SU-DHL-6 (cell line): ENCODE measurements at regions not wholly inside any gene's neighbourhood (a gene's known extent, or its start where the extent isn't known, plus 50 kb on each side); places are given as distances from the start of the nearest gene placed in this dataset.

Source experiments
- H2AFZ ChIP-seq: fragments of 200-600 bp; sonication (generic); 2 replicates; pipeline ENCODE4 v1.6.1; 2014; ENCODE audit warnings: low read depth, mild to moderate bottlenecking, moderate library complexity, mixed read lengths, antibody characterized with exemption, low read length; ENCODE audit not compliant: severe bottlenecking
- H3F3A ChIP-seq: fragments of 200-600 bp; shearing (Covaris generic); 2 replicates; pipeline ENCODE4 v1.6.0; 2016; ENCODE audit warnings: antibody characterized with exemption, mild to moderate bottlenecking; ENCODE audit not compliant: insufficient read depth
- H3K27ac ChIP-seq: fragments of 200-600 bp; sonication (generic); 2 replicates; pipeline ENCODE4 v1.5.1; 2016; ENCODE audit warnings: low read depth, mild to moderate bottlenecking, low read length, moderate library complexity, mixed read lengths
- H3K27me3 ChIP-seq: fragments of 200-600 bp; sonication (generic), shearing (Covaris generic); 2 replicates; pipeline ENCODE4 v1.6.0; 2014; ENCODE audit warnings: mild to moderate bottlenecking, low read length
- H3K36me3 ChIP-seq: fragments of 200-600 bp; sonication (generic); 2 replicates; pipeline ENCODE4 v1.6.1; 2014; ENCODE audit warnings: mild to moderate bottlenecking, low read length, mixed read lengths
- H3K4me2 ChIP-seq: fragments of 300-600, 200-600 bp; shearing (Covaris generic), sonication (generic); 2 replicates; pipeline ENCODE4 v1.6.0; 2014; ENCODE audit warnings: low read length, low read depth, mild to moderate bottlenecking; ENCODE audit not compliant: poor library complexity, severe bottlenecking
- H3K4me3 ChIP-seq: fragments of 200-600 bp; sonication (generic); 2 replicates; pipeline ENCODE4 v1.5.1; 2014; ENCODE audit warnings: antibody characterized with exemption, low read length, mild to moderate bottlenecking, mixed read lengths; ENCODE audit not compliant: insufficient read depth, poor library complexity, severe bottlenecking
- H3K79me2 ChIP-seq: fragments of 200-600 bp; sonication (generic); 2 replicates; pipeline ENCODE4 v1.6.1; 2014; ENCODE audit warnings: mild to moderate bottlenecking, low read length, moderate library complexity; ENCODE audit not compliant: insufficient read depth
- H3K9ac ChIP-seq: fragments of 200-600 bp; sonication (generic); 2 replicates; pipeline ENCODE4 v1.7.0; 2014; ENCODE audit warnings: mild to moderate bottlenecking, low read length
- H3K9me2 ChIP-seq: fragments of 200-600 bp; sonication (generic); replicated peaks from 2 replicates; pipeline ENCODE4 v1.6.1; 2014; ENCODE audit warnings: low read length; ENCODE audit not compliant: insufficient read depth
- H3K9me3 ChIP-seq: fragments of 200-600 bp; sonication (generic); 2 replicates; pipeline ENCODE4 v1.6.1; 2014; ENCODE audit warnings: low read length, mixed read lengths; ENCODE audit not compliant: insufficient read depth
- H4K20me1 ChIP-seq: fragments of 200-600 bp; sonication (generic); 2 replicates; pipeline ENCODE4 v1.6.1; 2014; ENCODE audit warnings: low read depth, mild to moderate bottlenecking, antibody characterized with exemption, low read length, moderate library complexity, mixed read lengths
- EZH2phosphoT487 ChIP-seq: fragments of 200-600 bp; sonication (generic), shearing (Covaris generic); conservative IDR thresholded peaks from 2 replicates; pipeline ENCODE4 v1.6.1; 2018; ENCODE audit warnings: mild to moderate bottlenecking, antibody characterized with exemption, low read length, moderate library complexity, mixed read lengths
- TF ChIP-seq, protein P1 (sequence below): fragments of 200-600 bp; sonication (generic); IDR thresholded peaks from one replicate; pipeline ENCODE4 v1.5.1; 2017; ENCODE audit warnings: antibody characterized with exemption, mild to moderate bottlenecking, low read length, moderate library complexity; ENCODE audit not compliant: insufficient read depth, poor library complexity, severe bottlenecking

DNA sequence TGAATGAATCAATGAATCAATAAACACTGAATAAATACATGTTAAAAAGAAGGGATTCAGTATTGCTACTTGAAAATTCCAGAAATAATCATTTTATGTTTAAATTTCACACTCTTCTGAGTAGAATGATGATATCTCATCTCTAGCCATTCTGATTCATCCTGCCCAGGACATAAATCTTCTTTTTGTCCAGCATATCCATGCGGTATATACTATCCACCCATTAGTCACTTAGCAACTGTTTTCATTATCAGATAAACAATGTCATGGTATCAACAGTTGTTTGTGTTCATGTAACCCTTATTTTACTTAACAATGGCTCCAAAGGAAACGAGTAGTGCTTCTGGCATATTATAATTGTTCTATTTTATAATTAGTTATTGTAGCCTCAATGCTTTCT lies 432.4 kb upstream of the SMC2 start:
- Histone ChIP-seq H2AFZ (no peak overlapping the region), H3K9me2 (no peaks in the 10 kb centered on the region), H3K4me2 (no peak overlapping the region), H3K4me3 (no peak overlapping the region), H3K79me2 (no peaks in the 10 kb centered on the region), H3K9ac (no peak overlapping the region), H3K27ac (no peak overlapping the region), H3F3A (no peaks in the 10 kb centered on the region), H3K36me3 (no peaks in the 10 kb centered on the region), H3K27me3 (no peaks in the 10 kb centered on the region), H4K20me1 (no peaks in the 10 kb centered on the region), H3K9me3 (no peaks in the 10 kb centered on the region)
- TF ChIP-seq, protein P1, sequence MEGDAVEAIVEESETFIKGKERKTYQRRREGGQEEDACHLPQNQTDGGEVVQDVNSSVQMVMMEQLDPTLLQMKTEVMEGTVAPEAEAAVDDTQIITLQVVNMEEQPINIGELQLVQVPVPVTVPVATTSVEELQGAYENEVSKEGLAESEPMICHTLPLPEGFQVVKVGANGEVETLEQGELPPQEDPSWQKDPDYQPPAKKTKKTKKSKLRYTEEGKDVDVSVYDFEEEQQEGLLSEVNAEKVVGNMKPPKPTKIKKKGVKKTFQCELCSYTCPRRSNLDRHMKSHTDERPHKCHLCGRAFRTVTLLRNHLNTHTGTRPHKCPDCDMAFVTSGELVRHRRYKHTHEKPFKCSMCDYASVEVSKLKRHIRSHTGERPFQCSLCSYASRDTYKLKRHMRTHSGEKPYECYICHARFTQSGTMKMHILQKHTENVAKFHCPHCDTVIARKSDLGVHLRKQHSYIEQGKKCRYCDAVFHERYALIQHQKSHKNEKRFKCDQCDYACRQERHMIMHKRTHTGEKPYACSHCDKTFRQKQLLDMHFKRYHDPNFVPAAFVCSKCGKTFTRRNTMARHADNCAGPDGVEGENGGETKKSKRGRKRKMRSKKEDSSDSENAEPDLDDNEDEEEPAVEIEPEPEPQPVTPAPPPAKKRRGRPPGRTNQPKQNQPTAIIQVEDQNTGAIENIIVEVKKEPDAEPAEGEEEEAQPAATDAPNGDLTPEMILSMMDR, result no peak
- no peak for TF ChIP-seq EZH2phosphoT487

DNA sequence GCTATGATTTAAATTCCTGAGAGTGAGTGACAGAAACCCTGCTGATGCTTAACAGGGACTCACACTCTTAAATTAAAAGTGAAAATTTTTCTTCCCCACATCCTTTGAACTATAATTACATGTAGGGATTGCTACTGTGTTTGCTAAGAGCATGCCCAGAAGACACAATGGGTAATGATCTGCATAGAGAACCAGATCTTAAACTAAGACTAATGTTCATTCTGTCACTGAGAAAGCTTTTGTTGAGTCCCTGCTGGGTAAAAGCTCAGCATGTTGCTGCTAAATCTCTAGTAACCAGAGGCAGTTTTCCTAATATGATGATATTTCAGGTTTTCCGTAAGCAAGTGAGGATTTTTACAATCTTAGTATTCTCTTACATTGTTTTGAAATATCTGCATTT lies 424.8 kb upstream of the SMC2 start:
- no peaks in the 10 kb centered on the region for H3F3A ChIP-seq
- no peaks in the 10 kb centered on the region for H4K20me1 ChIP-seq
- H3K36me3 ChIP-seq, result no peaks in the 10 kb centered on the region

DNA sequence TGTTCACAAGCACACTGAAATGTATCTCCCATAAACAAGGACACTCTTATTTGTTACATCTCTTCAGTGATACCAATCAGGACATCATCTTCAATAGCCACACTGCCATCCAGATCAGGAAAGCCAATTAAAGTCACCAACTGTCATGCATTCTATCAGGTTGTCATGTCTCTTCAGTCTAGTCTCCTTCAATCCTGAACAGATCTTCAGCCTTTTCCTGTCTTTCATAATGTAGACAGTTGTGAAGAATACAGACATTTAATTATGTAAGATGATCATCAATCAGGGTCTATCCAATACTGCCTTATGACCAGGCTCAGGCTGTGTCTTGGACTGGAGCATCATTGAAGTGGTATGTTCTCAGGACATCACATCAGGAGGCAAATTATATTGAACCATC lies 419.8 kb upstream of the SMC2 start:
- no peaks in the 10 kb centered on the region for H3K9me2 ChIP-seq
- no peak overlapping the region for H3K4me3 ChIP-seq
- no peak overlapping the region for H3K27ac ChIP-seq
- no peaks in the 10 kb centered on the region for H4K20me1 ChIP-seq
- TF ChIP-seq, protein P1, result no peak
- no peak for TF ChIP-seq EZH2phosphoT487
- no peak overlapping the region for H3K9ac ChIP-seq
- H3K27me3 ChIP-seq, result no peaks in the 10 kb centered on the region
- no peaks in the 10 kb centered on the region for H3F3A ChIP-seq
- H3K79me2 ChIP-seq, result no peaks in the 10 kb centered on the region
- H3K4me2 ChIP-seq, result no peak overlapping the region
- no peak overlapping the region for H2AFZ ChIP-seq
- H3K9me3 ChIP-seq, result no peaks in the 10 kb centered on the region
- H3K36me3 ChIP-seq, result no peaks in the 10 kb centered on the region

More for the DNA sequence above, 424.8 kb upstream of the SMC2 start:
- no peaks in the 10 kb centered on the region for H3K27me3 ChIP-seq
- no peaks in the 10 kb centered on the region for H3K9me3 ChIP-seq
- no peaks in the 10 kb centered on the region for H3K9me2 ChIP-seq
- TF ChIP-seq, protein P1, result no peak
- no peak for TF ChIP-seq EZH2phosphoT487
- no peak overlapping the region for H3K4me3 ChIP-seq
- no peaks in the 10 kb centered on the region for H3K79me2 ChIP-seq
- no peak overlapping the region for H3K4me2 ChIP-seq
- H2AFZ ChIP-seq, result no peak overlapping the region
- no peak overlapping the region for H3K27ac ChIP-seq
- no peak overlapping the region for H3K9ac ChIP-seq
